NOMO-1 treated with dmso at 0.1 percent for 144 hours (cell line): ENCODE measurements at regions not wholly inside any gene's neighbourhood (a gene's known extent, or its start where the extent isn't known, plus 50 kb on each side); places are given as distances from the start of the nearest gene placed in this dataset.

Experiments used
- DNase-seq: peaks from one replicate; lab custom pipeline; 2025; ENCODE audit not compliant: unreplicated experiment; lab: John Stamatoyannopoulos, UW

DNA sequence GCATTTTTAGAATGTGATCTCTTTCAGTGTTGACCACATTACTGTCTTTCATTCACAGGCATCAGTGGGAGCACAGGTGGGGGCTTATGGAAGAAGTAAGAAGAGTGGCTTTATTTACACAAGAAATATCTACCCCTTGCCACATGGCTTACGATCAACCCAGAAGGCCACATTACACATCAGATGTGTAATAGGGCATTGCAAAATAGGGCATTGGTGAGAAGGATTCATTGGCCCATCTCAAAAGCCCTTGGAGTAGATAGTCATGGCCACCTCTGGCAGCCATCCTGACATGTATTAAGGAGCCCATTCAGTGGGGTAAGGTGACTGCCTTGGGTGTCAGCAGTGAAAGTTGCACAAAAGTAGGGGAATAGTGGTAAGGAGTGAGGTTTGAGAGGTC lies 97.5 kb downstream of the MAFB start:
- DNase-seq: no peak

DNA sequence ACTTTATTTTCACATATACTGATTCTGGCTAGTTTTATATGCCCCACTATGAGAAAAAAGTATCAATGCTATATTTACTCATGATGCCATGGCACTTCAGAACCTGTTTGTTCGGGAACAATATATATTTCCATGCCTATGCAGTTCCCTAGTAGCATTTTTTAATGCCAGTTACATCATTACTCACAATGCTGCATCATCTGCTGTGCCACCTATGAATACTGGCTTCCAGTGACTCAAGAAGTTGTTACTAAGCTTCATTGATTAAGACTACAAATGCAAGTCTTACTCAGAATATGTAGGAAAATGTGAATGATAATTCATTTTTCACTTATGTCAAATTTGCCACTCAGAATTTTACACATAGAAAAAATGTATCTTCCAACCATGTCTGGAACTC lies 97.9 kb downstream of the MAFB start:
- DNase-seq: no peak

- no peak for DNase-seq
These were observed 99.5 kb downstream of the MAFB start for GRCh38 chr20:40589581-40589980.

GRCh38 chr20:40588891-40589290 lies 100.1 kb downstream of the MAFB start:
- DNase-seq: no peak

DNA sequence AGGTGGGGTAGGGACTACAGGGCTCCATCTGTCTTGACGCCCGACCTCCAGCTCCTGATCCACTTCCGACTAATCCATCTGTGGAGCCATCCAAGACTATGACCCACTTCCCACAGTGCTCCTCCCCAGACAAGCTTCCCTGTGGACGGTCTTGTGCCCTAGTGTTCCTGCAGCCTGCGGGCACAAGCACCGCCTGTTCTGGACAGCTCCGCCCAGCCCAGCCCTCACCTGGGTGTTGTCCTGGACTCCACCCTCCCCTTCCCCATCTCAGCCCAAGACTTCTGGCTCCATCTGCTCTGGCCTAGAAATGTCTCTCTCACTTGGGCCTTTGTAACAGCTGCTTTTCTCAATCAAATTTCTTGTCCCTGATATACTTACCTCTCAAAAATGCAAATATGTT lies 102.0 kb downstream of the MAFB start:
- no peak for DNase-seq

DNA sequence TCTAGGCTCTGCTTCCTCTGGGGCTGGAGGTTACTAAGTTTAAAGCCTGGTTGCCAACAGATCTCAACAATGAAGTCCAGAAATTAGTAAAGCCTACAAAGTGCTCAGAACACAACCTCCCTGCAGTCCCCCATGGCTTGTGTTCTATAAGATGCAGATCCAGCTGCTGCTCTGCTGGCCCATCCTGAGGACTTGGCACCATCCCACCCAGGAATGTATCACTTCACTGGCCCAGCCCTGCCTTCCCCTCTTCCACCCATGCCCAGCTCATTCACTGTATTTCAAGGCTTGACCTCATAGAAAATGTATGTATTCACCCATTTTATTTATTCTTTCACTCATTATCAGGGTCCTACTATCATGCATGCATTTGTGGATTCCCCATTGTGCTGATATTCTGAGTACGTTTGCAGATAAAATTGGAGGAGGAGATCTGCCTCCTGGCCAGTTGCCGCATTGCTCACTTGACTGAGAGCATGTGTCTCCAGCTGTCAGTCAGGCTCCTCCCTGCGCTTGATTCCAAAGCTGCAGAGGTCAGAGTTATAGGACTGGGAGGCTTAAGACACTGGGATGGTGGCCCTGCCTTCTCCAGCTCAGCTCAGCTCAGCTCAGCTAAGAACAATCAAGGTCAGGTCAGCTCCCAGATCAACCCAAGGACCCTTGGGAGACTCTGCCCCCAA lies 104.8 kb downstream of the MAFB start:
- DNase-seq: no peak

- peak; percentile 8 for DNase-seq
These were observed 105.4 kb downstream of the MAFB start for GRCh38 chr20:40583636-40584035.

DNA sequence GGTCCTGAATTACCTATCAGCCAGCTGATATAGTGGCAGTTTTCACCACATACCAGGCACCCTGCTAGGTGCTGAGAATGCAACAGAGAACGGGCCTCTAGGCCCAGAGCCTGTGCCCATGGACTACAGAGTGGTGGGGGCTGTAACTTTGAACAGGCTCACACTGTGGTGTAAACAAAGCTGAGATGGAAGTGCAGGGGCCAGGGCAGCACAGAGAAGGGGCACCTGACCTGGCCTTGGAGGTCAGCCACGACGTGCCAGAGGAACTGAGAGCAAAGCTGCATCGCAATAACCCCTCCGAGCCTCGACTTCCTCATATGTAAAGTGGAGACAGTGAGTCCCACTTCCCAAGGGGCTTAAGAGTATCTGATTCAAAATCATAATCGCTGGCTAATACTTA lies 105.8 kb downstream of the MAFB start:
- DNase-seq: no peak

DNA sequence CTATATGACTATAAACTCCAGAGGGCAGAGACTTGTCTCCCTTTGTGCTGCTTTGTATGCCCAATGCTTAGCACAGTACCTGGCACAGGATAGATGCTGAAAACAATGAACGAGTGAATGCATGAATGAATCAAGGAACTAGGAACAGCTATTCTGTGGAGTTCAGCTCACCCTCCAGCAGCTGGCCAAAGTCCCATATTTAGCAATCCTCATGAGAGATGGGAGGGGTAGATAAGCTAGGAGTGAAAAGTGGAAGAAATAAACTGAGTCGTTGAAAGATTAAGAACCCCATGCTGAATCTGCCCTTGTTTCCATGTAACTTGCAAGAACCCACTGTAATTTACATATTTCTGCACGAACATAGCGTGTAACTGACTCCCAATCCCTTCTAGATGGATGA lies 106.5 kb downstream of the MAFB start:
- peak; percentile 28 for DNase-seq

GRCh38 chr20:40579701-40580100 lies 109.3 kb downstream of the MAFB start:
- DNase-seq: no peak

DNA sequence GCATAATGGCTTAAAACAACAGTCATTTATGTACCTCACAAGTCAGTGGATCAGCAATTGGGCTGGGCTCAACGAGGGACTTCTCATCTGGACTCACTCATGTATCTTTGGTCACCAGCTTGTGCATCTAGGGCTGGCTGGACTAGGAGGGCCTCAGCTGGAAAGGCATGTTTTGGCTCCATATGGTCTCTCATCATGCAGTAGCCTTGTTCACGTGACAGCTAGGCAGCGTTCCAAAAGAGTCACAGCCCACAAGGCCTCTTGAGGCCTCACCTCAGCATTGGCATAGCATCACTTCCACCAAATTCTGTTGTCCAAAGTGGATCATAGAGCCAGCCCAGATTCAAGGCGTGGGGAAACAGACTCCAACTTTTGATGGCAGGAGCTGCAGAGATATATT lies 110.1 kb downstream of the MAFB start:
- DNase-seq: no peak

- DNase-seq: no peak
These were observed 113.2 kb downstream of the MAFB start for GRCh38 chr20:40575851-40576250.

DNA sequence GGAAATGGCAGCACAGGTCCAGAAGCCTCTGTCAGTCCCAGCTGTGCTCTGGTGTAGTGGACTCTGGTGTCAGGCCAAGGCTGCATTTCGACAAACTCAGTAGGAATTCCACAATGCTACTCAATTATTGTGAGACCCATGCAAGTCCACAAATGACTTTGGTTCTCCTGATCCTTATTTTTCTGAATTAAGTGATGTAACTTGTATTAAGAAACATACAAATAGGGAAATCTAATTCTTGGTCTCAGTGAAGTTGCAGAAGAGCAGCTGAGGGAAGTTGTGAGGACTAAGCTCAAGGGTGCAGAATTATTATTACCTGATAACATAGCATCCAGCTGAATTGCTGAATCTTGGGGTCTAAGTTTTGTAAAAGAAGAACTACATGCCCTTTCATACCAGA lies 116.8 kb downstream of the MAFB start:
- DNase-seq: no peak

DNA sequence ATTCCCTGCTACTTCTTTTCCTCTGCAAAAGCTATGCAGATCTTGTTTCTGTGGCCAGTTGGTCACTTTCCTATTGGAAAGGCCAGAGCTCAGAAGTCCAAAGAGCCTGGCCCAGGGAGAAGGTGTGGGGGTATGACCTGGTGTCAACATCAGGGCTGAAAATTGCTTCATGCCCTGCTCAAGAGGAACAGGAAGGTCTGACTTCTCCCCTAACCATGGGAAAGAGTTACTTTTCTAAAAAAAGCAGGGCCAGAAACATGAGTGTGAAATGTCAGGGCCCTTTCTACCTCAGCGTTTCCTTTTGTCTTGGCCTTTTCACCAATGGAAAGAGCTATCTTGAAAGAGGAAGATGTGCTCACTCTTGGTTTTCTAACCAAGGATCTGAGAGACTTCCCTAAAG lies 117.4 kb downstream of the MAFB start:
- DNase-seq: peak; percentile 76

DNA sequence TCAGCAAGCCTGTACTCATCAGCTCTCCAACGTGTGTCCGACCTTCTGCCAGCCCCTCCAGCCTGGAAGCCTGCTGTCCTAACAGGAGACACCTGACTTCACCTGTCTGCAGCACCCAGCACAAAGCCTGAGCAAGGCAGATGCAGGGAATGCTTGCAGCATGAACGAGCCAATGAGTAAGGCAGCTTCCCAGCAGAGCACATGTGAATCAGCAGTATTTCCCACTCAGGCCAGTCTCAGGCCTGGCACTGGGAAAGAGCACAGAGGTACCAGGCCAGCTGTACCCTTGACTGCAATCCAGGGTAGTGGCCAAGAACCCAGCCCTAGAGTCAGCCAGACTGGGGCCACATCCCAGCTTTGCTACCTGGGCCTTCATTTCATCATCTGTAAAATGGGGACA lies 120.8 kb downstream of the MAFB start:
- DNase-seq: no peak

- DNase-seq: no peak
These were observed 123.4 kb downstream of the MAFB start for GRCh38 chr20:40565682-40566040.

GRCh38 chr20:40565001-40565681 lies 123.9 kb downstream of the MAFB start:
- DNase-seq: no peak

DNA sequence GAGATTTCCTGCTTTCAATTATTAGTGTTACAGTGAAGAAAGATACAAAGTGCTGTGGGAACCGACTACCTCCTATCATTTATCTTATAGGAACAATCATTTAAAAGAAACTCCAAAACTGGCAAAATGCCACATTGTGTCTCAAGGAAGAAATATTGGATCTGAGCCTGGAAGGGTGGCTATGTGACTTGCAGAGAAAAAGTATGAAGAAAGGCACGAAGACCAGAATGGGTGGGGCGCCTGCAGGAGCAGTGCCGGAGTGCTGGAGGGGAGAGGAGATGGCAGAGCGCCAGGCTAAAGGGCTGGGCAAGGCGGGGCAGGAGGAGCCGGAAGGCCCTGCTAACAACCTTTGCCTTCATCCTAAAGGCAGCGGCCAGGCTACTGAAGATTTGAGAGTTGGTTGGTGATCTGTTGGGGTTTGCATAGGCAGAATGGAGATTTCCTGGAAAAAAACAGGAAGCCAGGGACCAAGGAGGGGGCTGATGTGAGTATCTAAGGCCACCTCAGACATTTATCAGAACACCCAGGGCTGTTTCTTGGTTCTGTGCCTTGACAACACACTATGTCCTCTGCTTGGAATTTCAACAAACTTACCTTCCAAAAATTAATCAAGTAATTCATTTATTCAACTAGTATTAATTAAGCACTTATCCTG lies 125.6 kb downstream of the MAFB start:
- no peak for DNase-seq

DNA sequence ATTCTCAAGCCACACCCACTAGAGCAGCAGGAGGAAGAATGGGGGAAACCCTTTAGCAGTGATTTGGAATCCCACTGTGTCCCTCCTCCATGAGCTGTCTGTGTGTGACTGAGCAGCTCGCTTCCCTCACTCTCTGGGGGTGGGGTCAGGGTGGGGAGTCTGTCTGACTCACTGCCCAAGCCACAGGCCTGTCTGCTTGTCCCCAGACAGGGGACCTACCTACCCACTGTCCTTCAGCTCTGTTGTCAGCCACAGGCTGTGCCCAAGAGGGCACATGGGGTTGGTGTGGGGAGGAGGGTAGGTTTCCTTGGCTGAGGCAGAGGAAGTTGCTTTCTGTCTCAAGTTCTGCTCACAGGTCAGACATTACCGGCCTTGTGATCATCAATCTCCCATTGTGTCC lies 127.0 kb downstream of the MAFB start:
- no peak for DNase-seq

DNA sequence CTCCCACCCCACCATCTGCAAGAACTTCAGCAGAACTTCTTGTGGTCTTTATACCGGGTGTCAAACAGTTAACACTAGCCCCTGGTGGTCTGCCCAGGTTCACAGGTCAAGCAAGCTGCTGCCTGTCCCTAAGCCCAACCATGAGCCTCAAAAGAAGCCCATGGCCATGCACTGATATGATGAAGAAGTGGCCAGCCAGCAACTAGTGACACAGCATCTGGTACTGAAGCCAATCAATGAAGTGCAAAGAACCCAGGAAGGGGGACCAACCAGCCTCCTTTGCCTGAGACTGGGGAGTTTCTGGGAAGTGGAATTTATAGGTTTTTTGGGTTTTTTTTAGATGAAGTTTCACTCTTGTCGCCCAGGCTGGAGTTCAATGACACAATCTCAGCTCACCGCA lies 127.8 kb downstream of the MAFB start:
- DNase-seq: no peak

GRCh38 chr20:40558212-40558611 lies 130.8 kb downstream of the MAFB start:
- DNase-seq: no peak

DNA sequence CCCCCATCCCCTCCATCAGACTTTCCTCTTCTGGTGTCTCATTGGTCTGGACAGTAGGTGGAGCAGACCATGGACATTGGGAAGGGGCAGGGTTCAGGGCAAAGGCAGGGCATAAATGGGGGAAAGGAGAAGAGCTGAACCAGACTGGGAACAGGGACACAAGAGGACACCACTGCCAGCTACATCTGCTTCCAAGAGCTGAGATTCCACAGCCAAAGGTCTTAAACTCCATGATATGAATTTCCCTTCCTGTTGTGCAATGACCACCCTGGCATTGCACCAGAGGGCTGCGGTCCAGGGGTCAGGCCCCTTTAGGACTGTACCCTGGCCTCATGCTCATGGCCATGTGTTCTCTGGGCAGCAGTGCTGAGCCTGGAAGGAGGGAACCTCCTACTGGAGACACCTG lies 137.9 kb downstream of the MAFB start:
- no peak for DNase-seq
